WTC11 (cell line): ENCODE measurements at regions not wholly inside any gene's neighbourhood (a gene's known extent, or its start where the extent isn't known, plus 50 kb on each side); places are given as distances from the start of the nearest gene placed in this dataset.

Experiments used
- ATAC-seq: fragments of 200-7000 bp; cut with Tn5 transposase; 2 replicates; pipeline ENCODE4 v1.10.0; 2021; ENCODE audit warnings: mild to moderate bottlenecking, moderate library complexity
- CTCF ChIA-PET: fragments of 300-600 bp; sonication (Branson Sonifier 250); formaldehyde crosslinking; loops from one replicate; lab custom pipeline; 2021; ENCODE audit warnings: antibody characterized with exemption; lab: Charles Lee
- POLR2A ChIA-PET: fragments of 350-600 bp; sonication (Branson Sonifier 250); formaldehyde crosslinking; loops from one replicate; lab custom pipeline; 2021; ENCODE audit warnings: antibody characterized with exemption; lab: Charles Lee
- DNase-seq: peaks from one replicate; pipeline ENCODE4 v3.0.0; 2021; ENCODE audit warnings: low spot score
- H3K27ac Mint-ChIP-seq: 2 replicates; pipeline ENCODE4 v1.8.0; 2021; ENCODE audit warnings: mixed read lengths
- H3K27me3 Mint-ChIP-seq: 2 replicates; pipeline ENCODE4 v1.8.0; 2021; ENCODE audit warnings: low read depth, mild to moderate bottlenecking, moderate library complexity, mixed read lengths
- H3K36me3 Mint-ChIP-seq: 2 replicates; pipeline ENCODE4 v1.8.0; 2021; ENCODE audit warnings: mixed read lengths
- H3K4me1 Mint-ChIP-seq: 2 replicates; pipeline ENCODE4 v1.8.0; 2022; ENCODE audit warnings: mixed read lengths
- H3K4me3 Mint-ChIP-seq: 2 replicates; pipeline ENCODE4 v1.8.0; 2021; ENCODE audit warnings: mild to moderate bottlenecking, moderate library complexity, mixed read lengths
- H3K9me3 Mint-ChIP-seq: 2 replicates; pipeline ENCODE4 v1.8.0; 2021; ENCODE audit warnings: mixed read lengths
- AFF4 ChIP-seq: sonication (generic); formaldehyde crosslinking; IDR thresholded peaks from 2 replicates; pipeline ENCODE4 v1.8.1; 2023; ENCODE audit warnings: mild to moderate bottlenecking, missing genetic modification reagents, borderline replicate concordance
- AR ChIP-seq: fragments of 250-450 bp; sonication (Bioruptor Pico); IDR thresholded peaks from 2 replicates; pipeline ENCODE4 v1.9.0; 2021; ENCODE audit warnings: mild to moderate bottlenecking
- ATF6 ChIP-seq: sonication (generic); formaldehyde crosslinking; IDR thresholded peaks from 2 replicates; pipeline ENCODE4 v1.8.1; 2023; ENCODE audit warnings: mild to moderate bottlenecking, missing genetic modification reagents
- CBFB ChIP-seq: sonication (generic); formaldehyde crosslinking; IDR thresholded peaks from 2 replicates; pipeline ENCODE4 v1.8.1; 2022; ENCODE audit warnings: mild to moderate bottlenecking, low read depth, missing genetic modification reagents
- E2F1 ChIP-seq: sonication (generic); formaldehyde crosslinking; IDR thresholded peaks from 2 replicates; pipeline ENCODE4 v1.8.0; 2022; ENCODE audit warnings: mild to moderate bottlenecking, missing genetic modification reagents
- EMX1 ChIP-seq: fragments of 250-450 bp; sonication (Bioruptor Pico); IDR thresholded peaks from 2 replicates; pipeline ENCODE4 v1.8.0; 2021; ENCODE audit warnings: mild to moderate bottlenecking
- ERG ChIP-seq: fragments of 250-450 bp; sonication (Bioruptor Pico); IDR thresholded peaks from 2 replicates; pipeline ENCODE4 v1.8.0; 2021; ENCODE audit warnings: mild to moderate bottlenecking
- FOXJ3 ChIP-seq: sonication (generic); formaldehyde crosslinking; IDR thresholded peaks from 2 replicates; pipeline ENCODE4 v1.9.0; 2021; ENCODE audit warnings: missing genetic modification reagents, mild to moderate bottlenecking, borderline replicate concordance
- IRF2 ChIP-seq: sonication (generic); formaldehyde crosslinking; IDR thresholded peaks from 2 replicates; pipeline ENCODE4 v1.8.0; 2022; ENCODE audit warnings: low read depth, missing genetic modification reagents, borderline replicate concordance
- JAZF1 ChIP-seq: fragments of 250-450 bp; sonication (Bioruptor Pico); IDR thresholded peaks from 2 replicates; pipeline ENCODE4 v1.9.0; 2021; ENCODE audit warnings: moderate library complexity, mild to moderate bottlenecking, inconsistent platforms
- MAX ChIP-seq: sonication (generic); formaldehyde crosslinking; IDR thresholded peaks from 2 replicates; pipeline ENCODE4 v1.8.0; 2022; ENCODE audit warnings: mild to moderate bottlenecking, missing genetic modification reagents
- NR3C1 ChIP-seq: sonication (generic); formaldehyde crosslinking; conservative IDR thresholded peaks from 2 replicates; pipeline ENCODE4 v1.8.1; 2023; ENCODE audit warnings: low read depth, mild to moderate bottlenecking, missing genetic modification reagents
- PREB ChIP-seq: sonication (generic); formaldehyde crosslinking; IDR thresholded peaks from 2 replicates; pipeline ENCODE4 v1.8.1; 2022; ENCODE audit warnings: mild to moderate bottlenecking, missing genetic modification reagents, moderate library complexity, borderline replicate concordance
- SMAD3 ChIP-seq: sonication (generic); formaldehyde crosslinking; IDR thresholded peaks from 2 replicates; pipeline ENCODE4 v1.8.0; 2022; ENCODE audit warnings: missing genetic modification reagents, mild to moderate bottlenecking, borderline replicate concordance
- TEAD1 ChIP-seq: sonication (generic); formaldehyde crosslinking; IDR thresholded peaks from 2 replicates; pipeline ENCODE4 v1.8.0; 2022; ENCODE audit warnings: mild to moderate bottlenecking, missing genetic modification reagents
- ZBTB43 ChIP-seq: sonication (generic); formaldehyde crosslinking; IDR thresholded peaks from 2 replicates; pipeline ENCODE4 v1.8.1; 2023; ENCODE audit warnings: mild to moderate bottlenecking, missing genetic modification reagents
- ZNF263 ChIP-seq: sonication (generic); formaldehyde crosslinking; IDR thresholded peaks from 2 replicates; pipeline ENCODE4 v1.8.1; 2022; ENCODE audit warnings: low read depth, mild to moderate bottlenecking, moderate library complexity, missing genetic modification reagents
- ZSCAN18 ChIP-seq: fragments of 250-450 bp; sonication (Bioruptor Pico); IDR thresholded peaks from 2 replicates; pipeline ENCODE4 v2.1.2; 2022; ENCODE audit warnings: mild to moderate bottlenecking, moderate library complexity

- CTCF ChIA-PET, result interaction anchor here (3.7 kb wide), 1 partner anchor 8 kb away, joined by 30 read pairs; no protein-coding TSS in a partner anchor
- peaks cover 10% of the 10 kb centered on the region for H3K9me3 Mint-ChIP-seq
- POLR2A ChIA-PET, result no interaction called here
- H3K27me3 Mint-ChIP-seq, result no peaks in the 10 kb centered on the region
- no peak overlapping the region for H3K4me3 Mint-ChIP-seq
- no peak for DNase-seq
- no peaks in the 10 kb centered on the region for H3K4me1 Mint-ChIP-seq
- H3K27ac Mint-ChIP-seq, result no peak overlapping the region
- TF ChIP-seq IRF2 (CRISPR knock-in tag) (no peak), EMX1 (CRISPR knock-in tag) (no peak), ERG (CRISPR knock-in tag) (no peak), AFF4 (no peak), TEAD1 (CRISPR knock-in tag) (no peak), ZSCAN18 (no peak), PREB (CRISPR knock-in tag) (no peak), CBFB (CRISPR knock-in tag) (no peak), SMAD3 (CRISPR knock-in tag) (no peak), AR (CRISPR knock-in tag) (no peak), ATF6 (CRISPR knock-in tag) (no peak), ZNF263 (CRISPR knock-in tag) (no peak), MAX (CRISPR knock-in tag) (no peak), ZBTB43 (CRISPR knock-in tag) (no peak), E2F1 (CRISPR knock-in tag) (no peak), JAZF1 (CRISPR knock-in tag) (no peak), NR3C1 (CRISPR knock-in tag) (no peak), FOXJ3 (CRISPR knock-in tag) (no peak)
- ATAC-seq, result no peak
- no peaks in the 10 kb centered on the region for H3K36me3 Mint-ChIP-seq
These were observed 312.9 kb upstream of the MSX2 start for GRCh38 chr5:174411479-174411819.
